GM12878 (cell line): ENCODE measurements at regions not wholly inside any gene's neighbourhood (a gene's known extent, or its start where the extent isn't known, plus 50 kb on each side); places are given as distances from the start of the nearest gene placed in this dataset.

Experiments used
- ATAC-seq: fragments of 200-7000 bp; cut with Tn5 transposase; 3 replicates; pipeline ENCODE4 v1.9.1; 2020; ENCODE audit warnings: mild to moderate bottlenecking, moderate library complexity
- BruUV-seq: library from RNA; stranded (reverse); fragments of 400-500 nt; replicated peaks from 2 replicates; lab custom pipeline; 2021; lab: Mats Ljungman, UMichigan
- CTCF ChIA-PET: fragments of 300-600 bp; sonication (Branson Sonifier 250); formaldehyde crosslinking; extraction: SDS; loops from one replicate; lab custom pipeline; 2021; ENCODE audit warnings: inconsistent platforms; lab: Yijun Ruan, JAX
- POLR2A ChIA-PET: fragments of 350-600 bp; formaldehyde crosslinking; extraction: SDS; loops from one replicate; lab custom pipeline; 2021; ENCODE audit warnings: inconsistent platforms; lab: Charles Lee
- RAD21 ChIA-PET: fragments of 300-600 bp; sonication (Branson Sonifier 250); formaldehyde crosslinking; loops from one replicate; lab custom pipeline; 2023; ENCODE audit warnings: antibody characterized with exemption; ENCODE audit not compliant: unreplicated experiment; lab: Charles Lee
- SMC1A ChIA-PET: fragments of 300-600 bp; sonication (Branson Sonifier 250); formaldehyde crosslinking; loops from one replicate; lab custom pipeline; 2023; ENCODE audit not compliant: unreplicated experiment, uncharacterized antibody; lab: Charles Lee
- DNase-seq: peaks from one replicate; pipeline ENCODE4 v3.0.0-alpha.2; 2011; ENCODE audit warnings: low read depth, low spot score
- FAIRE-seq: peaks from 3 replicates; lab custom pipeline; 2011; peaks lifted over from hg19 to GRCh38; lab: Jason Lieb, UNC
- H2AFZ ChIP-seq: 2 replicates; pipeline ENCODE4 v1.6.0; 2011; ENCODE audit warnings: low read depth, low read length, control low read depth; ENCODE audit not compliant: control insufficient read depth
- H3K27ac ChIP-seq: 2 replicates; pipeline ENCODE4 v1.5.1; 2011; ENCODE audit warnings: control low read depth; ENCODE audit not compliant: control insufficient read depth, insufficient read depth
- H3K27me3 ChIP-seq, 2 experiments: replicated peaks in 1 of 2; 2 replicates each; pipeline versions ENCODE4 v1.6.0 to v1.6.1; 2011; ENCODE audit warnings: low read length in 1 of 2; ENCODE audit not compliant: control insufficient read depth in 2 of 2, insufficient read depth in 2 of 2
- H3K36me3 ChIP-seq, 2 experiments: 2 replicates each; pipeline ENCODE4 v1.5.1; 2011; ENCODE audit warnings: low read length in 1 of 2; ENCODE audit not compliant: control insufficient read depth in 2 of 2, insufficient read depth in 2 of 2
- H3K4me1 ChIP-seq: 2 replicates; pipeline ENCODE4 v1.6.1; 2011; ENCODE audit warnings: mild to moderate bottlenecking, low read length, moderate library complexity, mixed read lengths; ENCODE audit not compliant: control insufficient read depth, insufficient read depth
- H3K4me2 ChIP-seq: 2 replicates; pipeline ENCODE4 v1.6.0; 2011; ENCODE audit warnings: control low read depth; ENCODE audit not compliant: control insufficient read depth, insufficient read depth
- H3K4me3 ChIP-seq: fragments of 200-600 bp; sonication (generic); 2 replicates; pipeline ENCODE4 v1.5.1; 2016
- H3K79me2 ChIP-seq: 2 replicates; pipeline ENCODE4 v1.6.0; 2011; ENCODE audit warnings: low read length; ENCODE audit not compliant: control insufficient read depth, insufficient read depth
- H3K9ac ChIP-seq: 2 replicates; pipeline ENCODE4 v1.8.0; 2011; ENCODE audit warnings: low read length, control low read depth, mixed read lengths; ENCODE audit not compliant: control insufficient read depth, insufficient read depth
- H3K9me3 ChIP-seq: replicated peaks from 3 replicates; pipeline ENCODE4 v1.5.1; 2011; ENCODE audit warnings: mild to moderate bottlenecking, low read length; ENCODE audit not compliant: control insufficient read depth, insufficient read depth
- H4K20me1 ChIP-seq: 2 replicates; pipeline ENCODE4 v1.6.0; 2011; ENCODE audit not compliant: control insufficient read depth, insufficient read depth
- ATF3 ChIP-seq: IDR thresholded peaks from 2 replicates; pipeline ENCODE4 v1.6.1; 2011; ENCODE audit warnings: low read depth, mild to moderate bottlenecking, low read length, moderate library complexity, borderline replicate concordance; ENCODE audit errors: extremely low read depth
- MTA3 ChIP-seq: IDR thresholded peaks from 2 replicates; pipeline ENCODE4 v1.6.1; 2012; ENCODE audit warnings: low read length, inconsistent platforms, borderline replicate concordance
- NFIC ChIP-seq: IDR thresholded peaks from 2 replicates; pipeline ENCODE4 v1.6.1; 2012; ENCODE audit warnings: low read depth, mild to moderate bottlenecking, inconsistent platforms, low read length, moderate library complexity
- PBX3 ChIP-seq: IDR thresholded peaks from 2 replicates; pipeline ENCODE4 v1.6.1; 2011; ENCODE audit warnings: mild to moderate bottlenecking, low read depth, low read length, moderate library complexity; ENCODE audit not compliant: insufficient replicate concordance
- PML ChIP-seq: IDR thresholded peaks from 2 replicates; pipeline ENCODE4 v1.6.1; 2012; ENCODE audit warnings: low read length, inconsistent platforms
- POLR2AphosphoS5 ChIP-seq: IDR thresholded peaks from 2 replicates; pipeline ENCODE4 v1.6.1; 2011; ENCODE audit warnings: mild to moderate bottlenecking, low read length, inconsistent platforms
- RELA ChIP-seq: fragments of 450-650 bp; IDR thresholded peaks from 2 replicates; pipeline ENCODE4 v1.8.0; 2014; ENCODE audit warnings: borderline replicate concordance; ENCODE audit not compliant: partially characterized antibody
- RFX5 ChIP-seq: IDR thresholded peaks from 2 replicates; pipeline ENCODE4 v1.6.1; 2011; ENCODE audit warnings: low read depth, low read length, improper control_type of control experiment
- SP1 ChIP-seq: IDR thresholded peaks from one replicate; pipeline ENCODE4 v1.6.1; 2011; ENCODE audit warnings: low read depth, low read length
- SPI1 ChIP-seq: IDR thresholded peaks from 2 replicates; pipeline ENCODE4 v1.6.1; 2011; ENCODE audit warnings: low read depth, mild to moderate bottlenecking, low read length, moderate library complexity, borderline replicate concordance; ENCODE audit not compliant: insufficient read depth
- SREBF1 ChIP-seq: IDR thresholded peaks from 2 replicates; pipeline ENCODE4 v1.6.1; 2012; ENCODE audit warnings: mild to moderate bottlenecking, low read length
- SRF ChIP-seq, 2 experiments: IDR thresholded peaks; 2 replicates each; pipeline ENCODE4 v1.6.1; 2011; ENCODE audit warnings: low read depth in 2 of 2, low read length in 2 of 2, mild to moderate bottlenecking in 1 of 2, moderate library complexity in 1 of 2
- YBX1 ChIP-seq: fragments of 450-650 bp; IDR thresholded peaks from 2 replicates; pipeline ENCODE4 v1.6.1; 2016; ENCODE audit warnings: antibody characterized with exemption
- ZNF592 ChIP-seq: fragments of 450-650 bp; IDR thresholded peaks from 2 replicates; pipeline ENCODE4 v1.6.1; 2017; ENCODE audit warnings: mild to moderate bottlenecking, moderate library complexity
- in situ Hi-C: fragments of 300-500 bp; cut with MboI; formaldehyde crosslinking; loops from 9 replicates; pipeline ENCODE4 v1.14.3; 2018; ENCODE audit warnings: mixed read lengths
- intact Hi-C: fragments of 100-400 bp; cut with micrococcal nuclease; formaldehyde crosslinking; loops from one replicate; pipeline ENCODE4 v1.14.2; 2022; ENCODE audit not compliant: unreplicated experiment

- Histone ChIP-seq H4K20me1 (no peaks in the 10 kb centered on the region), H3K27me3 (no peaks in the 10 kb centered on the region), H3K4me3 (no peak overlapping the region), H3K9me3 (no peaks in the 10 kb centered on the region), H3K4me2 (no peak overlapping the region), H3K9ac (no peak overlapping the region), H3K27ac (no peak overlapping the region), H3K79me2 (no peaks in the 10 kb centered on the region), H3K36me3 (no peaks in the 10 kb centered on the region), H3K4me1 (no peaks in the 10 kb centered on the region), H2AFZ (no peak overlapping the region)
- POLR2A ChIA-PET, result interaction anchor here (0.5 kb wide), 1 partner anchor 217 kb away, joined by 5 read pairs; no protein-coding TSS in a partner anchor
- no peak for DNase-seq
- CTCF ChIA-PET, result no interaction called here
- no TSS peak for BruUV-seq
- intact Hi-C loops, result no loop called here
- in situ Hi-C loops, result no loop called here
- TF ChIP-seq PML (no peak), POLR2AphosphoS5 (no peak), RFX5 (no peak), NFIC (no peak), SPI1 (no peak), SREBF1 (no peak), ZNF592 (no peak), YBX1 (no peak), ATF3 (no peak), SRF (IDR thresholded peaks at IDR 0.05; ENCODE audit: low read depth in 2 of 2, low read length in 2 of 2) (no peak), MTA3 (no peak), RELA (no peak), PBX3 (no peak), SP1 (no peak)
- RAD21 ChIA-PET, result no interaction called here
- ATAC-seq, result no peak
- SMC1A ChIA-PET, result interaction anchor here (0.8 kb wide), 1 partner anchor 19 kb away, joined by 3 read pairs; no protein-coding TSS in a partner anchor
- FAIRE-seq, result no peak
These were observed 345.7 kb upstream of the SPANXN4 start for GRCh38 chrX:142680038-142680437.
